GM18499 (cell line): ENCODE measurements at regions not wholly inside any gene's neighbourhood (a gene's known extent, or its start where the extent isn't known, plus 50 kb on each side); places are given as distances from the start of the nearest gene placed in this dataset.

ENCODE experiments used
- ATAC-seq: cut with Tn5 transposase; IDR thresholded peaks from one replicate; pipeline ENCODE4 v1.9.1; 2021; ENCODE audit warnings: moderate number of reproducible peaks; ENCODE audit not compliant: insufficient read depth, unreplicated experiment

DNA sequence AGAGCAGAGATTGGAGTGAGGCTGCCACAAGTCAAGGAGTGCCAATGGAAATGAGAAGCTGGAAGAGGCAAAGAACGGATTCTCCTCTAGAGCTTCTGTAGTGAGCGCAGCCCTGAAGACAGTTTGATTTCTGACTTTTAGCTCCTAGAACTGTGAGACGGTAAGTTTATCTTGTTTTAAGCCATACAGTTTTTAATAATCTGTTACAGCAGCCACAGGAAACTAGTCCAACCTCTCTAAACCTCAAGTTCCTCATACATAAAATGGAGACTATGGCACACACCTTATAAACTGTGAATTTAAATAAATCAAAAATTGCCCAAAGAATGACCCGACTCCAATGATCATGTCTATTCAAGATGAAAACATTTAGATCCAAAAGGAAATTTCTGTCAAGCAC lies 596.5 kb downstream of the BCL11A start:
- ATAC-seq = no peak

DNA sequence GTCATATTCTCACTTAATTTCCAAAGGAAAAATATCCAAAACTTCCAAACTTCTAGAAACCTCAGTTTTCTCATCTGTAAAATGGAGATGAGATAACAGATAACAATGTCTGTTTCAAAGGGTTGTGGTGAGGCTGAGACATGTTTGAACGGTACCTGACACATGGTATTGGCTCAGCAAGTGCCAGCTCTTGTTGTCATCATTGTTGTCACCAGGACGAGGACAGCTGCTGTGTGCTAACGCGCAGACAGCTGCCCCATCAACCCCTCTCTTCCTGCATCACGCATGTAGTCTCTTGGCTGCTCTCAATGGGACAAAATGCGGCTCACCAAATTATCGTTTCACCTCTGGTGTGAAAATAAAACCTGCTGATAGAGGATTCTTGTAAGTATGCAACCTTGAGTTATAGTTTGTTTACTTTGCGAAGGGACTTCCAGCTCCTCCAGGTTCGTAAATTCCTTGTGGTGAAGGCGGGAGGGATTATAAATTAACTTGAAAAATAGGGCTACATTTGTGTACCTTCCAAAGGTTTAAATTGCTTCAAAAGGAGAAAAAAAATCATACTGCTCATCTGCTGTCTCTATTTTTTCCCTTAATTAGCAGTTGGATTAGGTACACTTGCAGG lies 605.4 kb downstream of the BCL11A start:
- no peak for ATAC-seq

DNA sequence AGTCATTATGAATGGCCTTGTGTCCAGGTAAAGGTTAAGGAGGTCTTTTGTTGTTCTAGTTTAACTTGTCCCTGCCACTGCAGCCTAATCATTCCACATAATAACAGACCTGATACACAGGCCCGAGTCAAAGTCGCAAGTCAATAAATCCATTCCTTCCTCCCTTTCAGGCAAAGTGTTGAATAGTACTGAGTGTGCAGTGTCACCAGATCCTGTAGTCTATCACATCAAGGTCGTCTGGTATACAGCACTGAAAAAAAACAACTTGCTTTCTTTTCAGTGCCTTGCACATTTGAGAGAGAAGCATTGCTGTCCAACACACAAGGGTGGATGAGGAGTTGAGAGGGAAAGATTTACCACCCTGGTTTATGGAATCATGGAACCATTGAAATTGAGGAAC lies 606.2 kb downstream of the BCL11A start:
- ATAC-seq = no peak

DNA sequence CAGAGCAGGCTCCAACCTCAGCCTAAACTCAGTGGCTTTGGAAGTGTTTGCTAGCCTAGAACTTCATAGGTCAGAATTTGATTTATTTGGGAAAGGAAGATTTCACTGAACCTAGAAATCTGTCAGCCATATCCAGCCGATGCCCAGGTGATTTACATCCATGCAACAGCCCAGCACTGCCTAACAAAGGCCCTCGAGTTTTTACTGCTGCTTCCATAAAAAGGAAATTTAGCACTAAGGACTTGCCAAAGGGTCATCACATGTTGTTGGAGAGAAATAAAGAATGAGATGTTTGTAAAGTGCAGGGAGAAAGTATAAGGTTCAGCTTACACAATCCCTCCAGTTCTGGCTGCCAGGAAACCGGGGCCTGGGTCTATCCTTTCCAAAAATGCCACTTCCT lies 614.2 kb downstream of the BCL11A start:
- no peak for ATAC-seq

DNA sequence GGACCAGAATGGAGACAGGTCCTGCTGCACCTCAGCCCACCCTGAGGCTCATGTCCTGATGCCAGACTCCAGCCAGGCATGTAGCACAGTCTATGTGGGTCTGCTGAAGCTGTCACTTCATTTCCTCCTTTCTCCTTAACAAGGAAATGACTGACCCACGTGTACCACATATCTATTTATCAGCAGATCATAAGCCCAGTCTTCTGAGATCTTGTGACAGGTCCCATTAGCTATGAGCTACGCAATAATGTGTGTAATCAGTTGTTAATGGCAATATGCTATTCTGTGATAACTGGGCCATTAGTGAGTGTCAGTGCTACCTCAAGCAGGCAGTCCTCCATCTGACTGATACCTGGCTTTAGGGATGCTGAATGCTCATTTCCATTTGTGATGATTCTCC lies 615.3 kb downstream of the BCL11A start:
- ATAC-seq = no peak

DNA sequence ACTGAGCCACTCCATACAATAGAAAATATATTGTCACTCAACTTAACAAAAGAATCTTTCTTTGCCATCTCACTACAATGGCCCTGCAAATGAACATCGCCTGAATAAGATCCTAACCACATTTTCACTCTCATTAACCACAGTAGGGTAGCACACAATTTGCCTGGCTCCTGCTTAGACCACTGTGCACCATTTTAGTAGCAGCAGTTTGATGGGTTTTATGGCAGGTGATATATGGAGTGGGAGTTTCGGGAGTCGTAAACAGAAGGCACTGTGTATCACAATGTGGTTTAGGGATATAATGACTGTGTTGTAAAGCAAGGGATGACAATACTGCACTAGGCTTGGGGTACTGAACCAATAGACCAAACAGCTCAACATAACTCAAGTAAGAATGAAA lies 617.4 kb downstream of the BCL11A start:
- no peak for ATAC-seq

- no peak for ATAC-seq
Measured at GRCh38 chr2:59935005-59935404, 618.4 kb downstream of the BCL11A start.

DNA sequence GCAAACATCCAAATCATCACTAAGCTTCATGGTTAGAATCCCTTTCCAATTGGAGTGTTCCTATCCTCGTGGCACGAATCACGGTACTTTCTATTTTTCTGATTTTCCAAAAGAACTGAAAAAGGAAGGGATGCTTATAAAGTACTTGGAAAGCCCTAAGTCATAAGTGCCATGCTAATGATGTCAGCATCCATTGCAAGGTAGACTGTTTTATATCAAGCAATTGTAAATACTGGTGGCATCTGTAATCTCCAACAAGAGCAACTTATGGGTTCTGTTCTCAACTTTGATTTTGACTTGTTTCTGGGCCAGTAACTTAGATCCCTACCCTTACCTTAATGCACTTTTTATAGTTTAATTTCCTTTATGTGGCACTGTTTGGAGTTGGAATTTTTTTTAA lies 619.5 kb downstream of the BCL11A start:
- ATAC-seq = no peak

DNA sequence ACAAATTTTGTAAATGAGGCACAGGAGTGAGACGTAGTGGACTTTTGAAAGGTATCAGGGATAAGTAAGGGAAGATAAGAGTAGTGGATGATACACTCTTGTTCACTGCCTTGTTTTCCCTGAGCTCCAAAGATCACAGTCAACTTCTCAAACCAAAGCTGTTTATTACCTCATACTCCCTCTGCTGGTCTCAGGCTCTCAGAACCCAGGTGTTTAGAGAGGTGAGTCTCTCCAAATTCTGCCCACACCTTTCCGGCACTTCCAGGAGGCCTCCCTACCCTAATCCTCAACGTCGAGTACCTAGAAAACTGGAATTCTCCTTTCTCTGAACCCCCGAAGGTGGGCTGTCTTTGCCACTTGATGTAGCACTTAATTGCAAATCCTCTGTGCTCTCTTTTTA lies 621.1 kb downstream of the BCL11A start:
- no peak for ATAC-seq

GRCh38 chr2:59930430-59930829 lies 623.0 kb downstream of the BCL11A start:
- no peak for ATAC-seq

DNA sequence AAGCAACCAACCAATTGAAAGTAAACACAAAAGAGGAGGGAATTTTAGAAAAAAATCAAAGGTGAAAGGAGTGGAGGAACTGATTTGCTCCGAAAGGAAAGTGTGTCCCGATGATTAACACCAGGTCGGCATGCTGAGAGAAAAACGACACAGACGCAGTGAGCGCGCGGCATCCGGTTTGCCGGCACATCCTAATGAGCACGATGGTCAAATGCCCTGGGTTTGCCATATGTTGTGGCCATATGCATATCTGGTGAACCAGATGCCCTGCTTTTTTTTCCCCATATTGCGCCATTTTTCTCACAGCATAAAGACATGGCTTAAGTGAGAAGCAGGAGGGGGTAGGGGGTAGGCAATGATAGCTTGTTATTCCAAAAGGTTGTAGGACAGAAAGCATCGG lies 626.7 kb downstream of the BCL11A start:
- no peak for ATAC-seq

- ATAC-seq = no peak
Measured at GRCh38 chr2:59925321-59925720, 628.1 kb downstream of the BCL11A start.

GRCh38 chr2:59924346-59924745 lies 629.1 kb downstream of the BCL11A start:
- ATAC-seq = no peak

- ATAC-seq = no peak
Measured at GRCh38 chr2:59922450-59922849, 631.0 kb downstream of the BCL11A start.

GRCh38 chr2:59921743-59922142 lies 631.7 kb downstream of the BCL11A start:
- ATAC-seq = no peak

DNA sequence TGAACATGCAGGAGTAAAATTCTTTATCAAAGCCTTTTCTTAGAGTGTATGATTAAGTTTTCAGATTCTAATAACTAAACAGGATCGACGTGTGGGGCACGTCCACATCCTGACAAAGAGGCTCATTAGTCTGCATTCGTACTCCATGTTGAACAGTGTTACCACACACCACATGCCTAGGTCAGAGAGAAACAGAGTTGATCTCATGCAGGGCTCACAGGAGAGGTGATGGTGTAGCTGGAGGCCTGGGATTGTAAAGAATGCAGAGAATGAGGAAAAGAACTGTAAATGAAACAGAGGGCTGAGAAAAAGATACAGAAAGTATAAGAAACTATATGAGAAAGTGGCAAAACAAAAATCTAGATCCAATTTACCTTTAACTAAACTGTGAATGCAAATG lies 632.5 kb downstream of the BCL11A start:
- no peak for ATAC-seq

GRCh38 chr2:59920307-59920706 lies 633.1 kb downstream of the BCL11A start:
- no peak for ATAC-seq

DNA sequence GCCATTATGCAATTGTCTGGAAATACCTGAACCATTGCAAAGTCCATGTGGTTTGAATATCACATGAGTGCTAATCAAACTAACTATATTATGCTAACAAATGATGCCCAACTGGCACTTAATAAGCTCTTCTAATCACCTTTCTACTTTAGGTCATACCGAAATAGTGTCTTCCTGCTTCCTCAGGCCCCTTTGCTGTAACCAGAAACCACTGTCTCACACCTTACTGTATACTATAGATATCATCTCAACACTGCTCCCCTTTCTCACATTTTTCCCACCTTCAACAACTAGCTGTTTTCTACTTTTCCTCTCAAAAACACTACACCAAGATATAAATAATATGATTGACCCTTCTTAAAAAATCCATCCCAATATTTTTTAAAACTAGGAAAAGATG lies 633.9 kb downstream of the BCL11A start:
- ATAC-seq = no peak

DNA sequence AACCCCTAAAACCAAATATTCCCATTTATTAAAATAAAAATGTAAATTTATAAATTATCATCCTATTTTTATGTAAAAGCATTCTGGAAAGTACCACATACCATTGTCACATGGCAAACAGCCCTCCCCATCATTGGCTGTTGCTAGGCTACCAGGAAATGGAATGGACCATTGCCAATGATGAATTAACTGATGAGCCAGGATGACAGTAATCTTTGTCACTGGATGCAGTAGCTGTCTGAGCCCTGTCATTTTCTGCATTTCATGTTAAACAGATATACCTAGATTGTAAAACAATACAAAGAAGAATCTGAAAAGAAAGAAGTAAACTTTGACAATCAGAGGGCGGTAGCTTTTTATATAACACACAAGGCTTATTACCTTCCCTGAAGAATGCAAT lies 641.4 kb downstream of the BCL11A start:
- no peak for ATAC-seq

DNA sequence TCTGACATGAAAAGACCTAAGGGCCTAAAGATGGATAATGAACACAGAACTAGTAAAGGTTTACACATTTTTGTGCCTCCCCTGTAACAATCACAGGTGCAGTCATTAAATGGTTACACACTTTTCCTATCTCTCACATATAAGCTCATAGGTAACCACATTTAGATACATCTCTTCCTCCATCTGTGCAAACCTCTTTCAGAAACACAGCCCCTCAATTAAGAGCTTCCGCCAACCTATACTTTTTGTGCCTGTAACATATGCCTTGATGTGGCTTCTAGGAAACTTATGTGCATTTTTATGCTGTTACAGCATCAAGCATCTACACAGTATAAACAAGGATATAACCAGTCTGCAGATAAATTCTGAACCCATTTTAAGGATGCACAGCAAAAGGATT lies 643.3 kb downstream of the BCL11A start:
- no peak for ATAC-seq

DNA sequence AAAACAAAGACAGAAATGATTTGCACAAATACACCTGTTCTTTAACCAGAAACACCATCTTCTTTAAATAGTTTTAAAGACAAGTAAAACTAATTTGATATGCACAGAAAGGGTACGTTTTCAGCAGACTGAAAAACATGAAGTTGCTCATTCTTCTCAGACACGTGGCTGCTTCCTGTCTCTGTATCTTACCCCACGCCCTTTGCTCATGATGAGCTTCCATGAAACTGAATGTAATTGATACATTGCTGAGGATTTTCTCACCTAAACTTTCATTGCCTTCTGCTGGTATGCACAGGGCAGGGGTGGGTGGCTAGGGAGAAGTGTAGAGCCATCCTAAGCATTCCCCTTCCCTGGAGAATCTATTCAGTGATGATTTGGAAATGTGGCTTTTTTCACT lies 644.3 kb downstream of the BCL11A start:
- no peak for ATAC-seq

DNA sequence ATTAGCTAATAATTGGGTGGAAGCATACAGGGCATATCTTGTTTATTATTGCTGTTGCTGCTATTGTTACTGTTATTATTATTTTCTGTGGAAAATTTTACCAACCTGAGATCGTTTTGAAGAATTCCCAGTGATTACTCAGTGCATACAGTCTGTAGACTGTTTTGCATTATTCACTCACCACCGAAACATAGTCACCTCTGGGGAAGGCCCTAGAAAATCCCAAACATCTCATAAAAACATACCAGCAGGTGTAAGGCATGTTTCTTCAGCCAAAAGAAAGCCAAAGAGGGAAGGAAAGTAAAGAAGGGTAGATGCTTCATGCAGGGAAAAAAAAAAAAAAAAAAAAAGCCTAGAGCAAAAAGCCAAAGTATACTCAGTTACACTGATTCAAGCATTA lies 647.7 kb downstream of the BCL11A start:
- ATAC-seq = no peak

DNA sequence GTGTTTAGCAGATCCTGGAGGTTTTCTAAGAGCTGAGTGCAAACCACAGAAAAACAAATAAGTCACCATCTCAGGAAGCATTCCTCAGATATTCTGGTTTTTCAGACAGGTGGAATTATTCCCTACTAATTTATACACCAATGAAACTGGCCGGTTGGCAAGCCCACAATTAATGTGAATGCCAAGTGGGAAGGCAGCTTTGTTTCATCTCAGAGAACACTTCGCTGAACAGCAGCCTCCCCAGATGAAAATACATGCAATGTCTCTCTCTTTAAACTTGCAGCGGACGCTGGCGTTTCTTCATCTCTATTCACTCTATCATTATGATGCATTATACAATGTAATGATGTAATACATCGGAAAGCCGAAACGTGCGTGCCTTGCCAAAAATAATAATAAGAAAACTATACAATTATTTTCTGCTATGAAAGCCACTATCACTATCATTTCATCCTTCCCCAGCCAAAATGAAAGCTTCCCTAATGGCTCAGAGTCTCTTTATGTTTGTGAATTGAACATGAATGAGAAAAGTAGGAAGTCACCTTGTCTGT lies 649.4 kb downstream of the BCL11A start:
- no peak for ATAC-seq
